K562 (cell line): ENCODE measurements at regions not wholly inside any gene's neighbourhood (a gene's known extent, or its start where the extent isn't known, plus 50 kb on each side); places are given as distances from the start of the nearest gene placed in this dataset.

Source experiments
- ATAC-seq: fragments of 200-7000 bp; cut with Tn5 transposase; 3 replicates; pipeline ENCODE4 v1.9.1; 2020; ENCODE audit warnings: moderate library complexity
- BruUV-seq: library from RNA; stranded (reverse); fragments of 400-500 nt; replicated peaks from 2 replicates; lab custom pipeline; 2021; lab: Mats Ljungman, UMichigan
- CTCF ChIA-PET: fragments of 300-600 bp; formaldehyde crosslinking; extraction: SDS; loops from one replicate; lab custom pipeline; 2021; ENCODE audit warnings: low intra/inter-chr PET ratio; lab: Yijun Ruan, JAX
- POLR2A ChIA-PET: fragments of 300-600, 350-650 bp; sonication (Branson Sonifier 250); formaldehyde crosslinking; extraction: SDS; loops from one replicate; lab custom pipeline; 2021; ENCODE audit warnings: antibody characterized with exemption, inconsistent platforms; lab: Yijun Ruan, JAX
- DNase-seq, 4 experiments: peaks; one replicate each; pipeline versions ENCODE4 v3.0.0 to v3.0.0-alpha.2; 2011 to 2018; ENCODE audit warnings: low spot score in 3 of 4, mixed read lengths in 3 of 4; ENCODE audit errors: extremely low read depth in 1 of 4
- FAIRE-seq: peaks from 2 replicates; lab custom pipeline; 2011; peaks lifted over from hg19 to GRCh38; lab: Jason Lieb, UNC
- H2AFZ ChIP-seq: 2 replicates; pipeline ENCODE4 v1.6.0; 2011; ENCODE audit warnings: low read depth, low read length, control low read depth, inconsistent platforms
- H3K27ac ChIP-seq: fragments of 200-600 bp; 3 replicates; pipeline ENCODE4 v1.8.0; 2011; ENCODE audit warnings: low read depth, mild to moderate bottlenecking, control low read depth, inconsistent platforms, low read length, moderate library complexity, mixed read lengths; ENCODE audit errors: extremely low read depth
- H3K27me3 ChIP-seq, 2 experiments: fragments of 300-600 bp in 1 of 2; 2 replicates in 1 of 2; 3 replicates in 1 of 2; pipeline versions ENCODE4 v1.6.0 to v1.8.0; 2011; ENCODE audit warnings: inconsistent platforms in 2 of 2, low read length in 2 of 2, mild to moderate bottlenecking in 1 of 2, mixed read lengths in 1 of 2, moderate library complexity in 1 of 2; ENCODE audit not compliant: control insufficient read depth in 2 of 2, insufficient read depth in 2 of 2
- H3K36me3 ChIP-seq: fragments of 300-600 bp; 3 replicates; pipeline ENCODE4 v1.8.0; 2011; ENCODE audit warnings: mild to moderate bottlenecking, low read length, inconsistent platforms; ENCODE audit not compliant: control insufficient read depth, insufficient read depth
- H3K4me1 ChIP-seq, 2 experiments: fragments of 200-600 bp in 1 of 2; replicated peaks in 1 of 2; 2 replicates in 1 of 2; 3 replicates in 1 of 2; pipeline versions ENCODE4 v1.5.1 to v1.8.0; 2011; ENCODE audit warnings: inconsistent platforms in 2 of 2, low read length in 2 of 2, mild to moderate bottlenecking in 1 of 2, mixed read lengths in 1 of 2, moderate library complexity in 1 of 2; ENCODE audit not compliant: control insufficient read depth in 2 of 2, insufficient read depth in 2 of 2
- H3K4me2 ChIP-seq: 2 replicates; pipeline ENCODE4 v1.6.1; 2011; ENCODE audit warnings: low read length, control low read depth, inconsistent platforms, mixed read lengths; ENCODE audit not compliant: insufficient read depth
- H3K4me3 ChIP-seq: fragments of 200-600 bp; sonication (generic), shearing (Covaris generic); 2 replicates; pipeline ENCODE4 v1.5.1; 2016; ENCODE audit warnings: control low read depth, inconsistent platforms
- H3K79me2 ChIP-seq: fragments of 200-600 bp; 3 replicates; pipeline ENCODE4 v1.8.0; 2011; ENCODE audit warnings: low read length, inconsistent platforms; ENCODE audit not compliant: control insufficient read depth, insufficient read depth
- H3K9ac ChIP-seq, 2 experiments: 2 replicates each; pipeline versions ENCODE4 v1.6.0 to v1.6.1; 2011; ENCODE audit warnings: low read depth in 2 of 2, low read length in 2 of 2, control low read depth in 1 of 2, inconsistent platforms in 1 of 2, mild to moderate bottlenecking in 1 of 2, mixed read lengths in 1 of 2; ENCODE audit not compliant: insufficient read depth in 1 of 2
- H3K9me1 ChIP-seq: one replicate; pipeline ENCODE4 v1.6.0; 2011; ENCODE audit warnings: inconsistent platforms, mild to moderate bottlenecking, low read length, moderate library complexity; ENCODE audit not compliant: control insufficient read depth, insufficient read depth
- H3K9me3 ChIP-seq: replicated peaks from 2 replicates; pipeline ENCODE4 v1.5.1; 2011; ENCODE audit warnings: low read depth, low read length, inconsistent platforms; ENCODE audit not compliant: control insufficient read depth, insufficient read depth
- H4K20me1 ChIP-seq: replicated peaks from 2 replicates; pipeline ENCODE4 v1.6.1; 2011; ENCODE audit warnings: low read length, inconsistent platforms, mixed read lengths; ENCODE audit not compliant: control insufficient read depth, insufficient read depth
- ASH1L ChIP-seq: fragments of 450-650 bp; IDR thresholded peaks from 2 replicates; pipeline ENCODE4 v1.6.1; 2018; ENCODE audit warnings: borderline replicate concordance, mild to moderate bottlenecking, low read depth; ENCODE audit not compliant: partially characterized antibody
- E4F1 ChIP-seq: fragments of 250-450 bp; sonication (Bioruptor Pico); IDR thresholded peaks from 2 replicates; pipeline ENCODE4 v1.5.0; 2021; ENCODE audit warnings: mild to moderate bottlenecking, borderline replicate concordance
- ETS1 ChIP-seq: conservative IDR thresholded peaks from 2 replicates; pipeline ENCODE4 v1.6.1; 2011; ENCODE audit warnings: low read depth, mild to moderate bottlenecking, low read length; ENCODE audit not compliant: control insufficient read depth
- IFI16 ChIP-seq: fragments of 250-450 bp; sonication (Bioruptor Pico); IDR thresholded peaks from 2 replicates; pipeline ENCODE4 v2.1.2; 2022; ENCODE audit warnings: mild to moderate bottlenecking, inconsistent platforms
- KLF16 ChIP-seq: IDR thresholded peaks from 2 replicates; pipeline ENCODE4 v1.6.1; 2016; ENCODE audit warnings: antibody characterized with exemption
- PRMT5 ChIP-seq: sonication (generic); formaldehyde crosslinking; IDR thresholded peaks from 2 replicates; pipeline ENCODE4 v1.5.0; 2020; ENCODE audit warnings: missing genetic modification reagents
- SRSF9 ChIP-seq: fragments of 200-400 bp; formaldehyde crosslinking; IDR thresholded peaks from 2 replicates; pipeline ENCODE4 v1.6.1; 2017; ENCODE audit warnings: low read depth, low read length, borderline replicate concordance
- USF2 ChIP-seq: sonication (generic); formaldehyde crosslinking; IDR thresholded peaks from 2 replicates; pipeline ENCODE4 v1.5.0; 2020; ENCODE audit warnings: missing genetic modification reagents
- ZNF124 ChIP-seq: sonication (generic); formaldehyde crosslinking; IDR thresholded peaks from 2 replicates; pipeline ENCODE4 v1.8.1; 2022; ENCODE audit warnings: missing genetic modification reagents
- ZNF146 ChIP-seq: IDR thresholded peaks from one replicate; pipeline ENCODE4 v1.6.1; 2018; ENCODE audit warnings: missing compliant biosample characterization; ENCODE audit not compliant: unreplicated experiment
- ZNF184 ChIP-seq: sonication (generic); formaldehyde crosslinking; IDR thresholded peaks from 2 replicates; pipeline ENCODE4 v1.5.0; 2020; ENCODE audit warnings: missing genetic modification reagents
- ZNF668 ChIP-seq: fragments of 250-450 bp; sonication (Bioruptor Pico); IDR thresholded peaks from 2 replicates; pipeline ENCODE4 v1.8.0; 2022; ENCODE audit warnings: mild to moderate bottlenecking, inconsistent platforms
- ZNF75A ChIP-seq: fragments of 450-650 bp; formaldehyde crosslinking; IDR thresholded peaks from 2 replicates; pipeline ENCODE4 v1.4.0; 2020; ENCODE audit warnings: mild to moderate bottlenecking
- ZNF778 ChIP-seq: fragments of 450-650 bp; formaldehyde crosslinking; IDR thresholded peaks from 2 replicates; pipeline ENCODE4 v1.4.0; 2020; ENCODE audit warnings: mild to moderate bottlenecking, moderate library complexity
- whole genome bisulfite sequencing: fragments of 100-300 bp; shearing (Covaris generic); methylation state at CpG from one replicate; pipeline ENCODE4 v1.1.6; 2016; ENCODE audit warnings: low coverage, mixed read lengths; ENCODE audit not compliant: insufficient coverage; ENCODE audit errors: missing lambda C conversion rate; 5-methylcytosine and 5-hydroxymethylcytosine counted together
- in situ Hi-C: fragments of 300-500 bp; cut with MboI; formaldehyde crosslinking; loops from 4 replicates; pipeline ENCODE4 v1.15.0; 2018; ENCODE audit warnings: inconsistent platforms, mixed read lengths
- intact Hi-C: fragments of 100-400 bp; cut with micrococcal nuclease; formaldehyde crosslinking; loops from 2 replicates; pipeline ENCODE4 v1.14.2; 2022
- TF ChIP-seq, protein P1 (sequence below): sonication (generic); formaldehyde crosslinking; IDR thresholded peaks from 2 replicates; pipeline ENCODE4 v1.8.0; 2022; ENCODE audit warnings: mild to moderate bottlenecking, missing genetic modification reagents
- TF ChIP-seq, protein P2 (sequence below): IDR thresholded peaks from 2 replicates; pipeline ENCODE4 v1.6.1; 2016; ENCODE audit warnings: missing genetic modification characterization, missing compliant biosample characterization

- POLR2A ChIA-PET: interaction anchor here (0.9 to 1.0 kb wide), 2 partner anchors 27 to 63 kb away, joined by 3 to 4 read pairs; partner anchors contain the start of gene BACH1
- Histone ChIP-seq H3K27ac (no peak overlapping the region), H3K4me2 (no peak overlapping the region), H3K9me1 (no peaks in the 10 kb centered on the region), H3K9me3 (no peaks in the 10 kb centered on the region), H3K4me3 (no peak overlapping the region), H3K4me1 (peaks cover 0 to 9% of the 10 kb centered on the region in 2 experiments; a peak in 3 of 5 replicates), H3K36me3 (no peaks in the 10 kb centered on the region), H3K27me3 (peaks cover 14 to 19% of the 10 kb centered on the region in 2 experiments), H4K20me1 (no peaks in the 10 kb centered on the region), H3K9ac (no peak overlapping the region), H3K79me2 (no peaks in the 10 kb centered on the region), H2AFZ (no peak overlapping the region)
- intact Hi-C loops (loop anchor here (10.0 kb wide), 1 partner anchor 609 kb away; no protein-coding TSS in a partner anchor), in situ Hi-C loops (no loop called here)
- ATAC-seq (no peak), FAIRE-seq (no peak), DNase-seq (no peak)
- CTCF ChIA-PET: no interaction called here
- 0% methylated on average over 4 of the region's 4 CpGs for WGBS
- TF ChIP-seq USF2 (CRISPR knock-in tag) (no peak), PRMT5 (CRISPR knock-in tag) (no peak), IFI16 (CRISPR knock-in tag) (no peak), E4F1 (CRISPR knock-in tag) (no peak), ASH1L (no peak), SRSF9 (no peak), KLF16 (no peak), ZNF778 (CRISPR knock-in tag) (no peak), ZNF124 (no peak), ZNF146 (CRISPR knock-in tag) (no peak), ETS1 (no peak), ZNF668 (no peak), ZNF75A (CRISPR knock-in tag) (no peak), ZNF184 (CRISPR knock-in tag) (no peak)
- TF ChIP-seq, protein P1, sequence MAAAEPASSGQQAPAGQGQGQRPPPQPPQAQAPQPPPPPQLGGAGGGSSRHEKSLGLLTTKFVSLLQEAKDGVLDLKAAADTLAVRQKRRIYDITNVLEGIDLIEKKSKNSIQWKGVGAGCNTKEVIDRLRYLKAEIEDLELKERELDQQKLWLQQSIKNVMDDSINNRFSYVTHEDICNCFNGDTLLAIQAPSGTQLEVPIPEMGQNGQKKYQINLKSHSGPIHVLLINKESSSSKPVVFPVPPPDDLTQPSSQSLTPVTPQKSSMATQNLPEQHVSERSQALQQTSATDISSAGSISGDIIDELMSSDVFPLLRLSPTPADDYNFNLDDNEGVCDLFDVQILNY (CRISPR knock-in tag): no peak
- TF ChIP-seq, protein P2, sequence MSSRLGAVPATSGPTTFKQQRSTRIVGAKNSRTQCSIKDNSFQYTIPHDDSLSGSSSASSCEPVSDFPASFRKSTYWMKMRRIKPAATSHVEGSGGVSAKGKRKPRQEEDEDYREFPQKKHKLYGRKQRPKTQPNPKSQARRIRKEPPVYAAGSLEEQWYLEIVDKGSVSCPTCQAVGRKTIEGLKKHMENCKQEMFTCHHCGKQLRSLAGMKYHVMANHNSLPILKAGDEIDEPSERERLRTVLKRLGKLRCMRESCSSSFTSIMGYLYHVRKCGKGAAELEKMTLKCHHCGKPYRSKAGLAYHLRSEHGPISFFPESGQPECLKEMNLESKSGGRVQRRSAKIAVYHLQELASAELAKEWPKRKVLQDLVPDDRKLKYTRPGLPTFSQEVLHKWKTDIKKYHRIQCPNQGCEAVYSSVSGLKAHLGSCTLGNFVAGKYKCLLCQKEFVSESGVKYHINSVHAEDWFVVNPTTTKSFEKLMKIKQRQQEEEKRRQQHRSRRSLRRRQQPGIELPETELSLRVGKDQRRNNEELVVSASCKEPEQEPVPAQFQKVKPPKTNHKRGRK: no peak
- no TSS peak for BruUV-seq
These were observed 63.0 kb upstream of the BACH1 start for GRCh38 chr21:29235714-29236197.
